ENCODE measurements at regions not wholly inside any gene's neighbourhood (a gene's known extent, or its start where the extent isn't known, plus 50 kb on each side); places are given as distances from the start of the nearest gene placed in this dataset.

DNA sequence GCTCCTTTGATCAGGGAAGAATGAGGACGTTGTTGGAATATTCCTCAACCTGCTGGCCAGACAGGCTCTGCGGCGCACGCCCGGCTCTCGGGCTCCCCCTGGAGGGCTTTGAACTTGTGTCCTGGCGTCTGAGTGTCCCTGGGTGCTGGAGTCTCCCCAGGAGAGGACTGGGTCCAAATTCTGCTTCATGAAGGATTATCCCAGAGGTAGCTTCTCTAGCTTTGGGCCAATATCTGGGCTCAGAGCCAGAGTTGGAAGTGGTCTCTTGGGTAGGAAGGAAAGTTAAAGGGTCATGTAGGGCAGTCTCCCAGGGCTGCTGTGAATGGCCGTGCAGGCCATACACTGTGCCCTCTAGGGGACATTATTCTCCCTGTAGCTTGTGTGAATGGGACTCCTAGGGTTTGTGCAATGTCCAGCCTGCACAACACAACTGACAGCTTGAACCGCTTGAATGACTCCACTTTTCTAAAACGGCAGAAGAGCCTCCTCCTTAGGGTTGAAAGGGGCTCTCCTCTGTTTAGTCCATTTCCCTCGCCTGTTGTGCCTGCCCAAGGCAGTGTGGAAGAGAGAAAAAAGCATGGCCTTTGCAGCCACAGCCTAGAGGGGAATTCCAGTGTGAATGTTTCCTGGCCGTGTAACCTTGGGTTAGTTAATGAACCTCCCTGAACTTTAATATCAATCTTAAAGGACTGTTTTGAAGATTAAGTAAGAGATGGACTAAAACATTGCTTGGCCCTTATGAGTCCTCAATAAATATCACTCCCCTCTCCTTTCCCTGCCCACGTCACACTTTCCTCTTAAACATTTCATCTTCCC is 111.2 kb upstream of the THY1 start:
- Histone ChIP-seq H3K36me3 (no peaks in the 10 kb centered on the region), H3K9me3 (replicated peaks) (no peaks in the 10 kb centered on the region), H3K27me3 (no peaks in the 10 kb centered on the region), H3K4me1 (peaks cover 5% of the 10 kb centered on the region; the same call in 1 of the 2 replicates), H3K27ac (no peak overlapping the region), H3K4me3 (no peak overlapping the region)
- peak; percentile 65 to 79 for DNase-seq

DNA sequence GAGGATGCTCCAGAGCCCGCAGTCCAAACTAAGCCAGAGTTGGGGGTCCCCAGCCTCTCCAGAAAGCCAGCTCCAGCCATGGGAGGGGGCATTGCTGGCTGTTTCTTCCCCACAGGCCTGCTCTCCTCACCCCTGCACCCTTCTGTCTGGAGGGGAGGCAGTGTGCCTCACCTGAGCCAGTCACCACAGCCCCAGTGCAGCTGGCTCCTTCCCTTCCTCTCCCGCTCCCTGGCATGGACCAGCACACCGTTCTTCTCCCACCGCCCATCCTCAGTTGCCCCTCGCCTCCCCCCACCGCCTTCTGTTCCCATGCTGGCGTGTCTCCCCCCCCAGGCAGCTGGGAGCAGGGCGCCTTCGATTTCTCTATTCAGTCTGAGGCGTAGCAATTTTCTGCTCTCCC is 110.5 kb upstream of the THY1 start:
- Histone ChIP-seq H3K4me1 (no peaks in the 10 kb centered on the region; the same call in 1 of the 2 replicates), H3K9me3 (replicated peaks) (no peaks in the 10 kb centered on the region), H3K27ac (no peak overlapping the region), H3K4me3 (no peak overlapping the region), H3K27me3 (no peaks in the 10 kb centered on the region), H3K36me3 (no peaks in the 10 kb centered on the region)
- no peak for DNase-seq

GRCh38 chr11:119532551-119532950 is 109.6 kb upstream of the THY1 start:
- DNase-seq = no peak
- Histone ChIP-seq H3K36me3 (no peaks in the 10 kb centered on the region), H3K4me3 (no peak overlapping the region), H3K4me1 (no peaks in the 10 kb centered on the region; the same call in 1 of the 2 replicates), H3K9me3 (replicated peaks) (no peaks in the 10 kb centered on the region), H3K27ac (no peak overlapping the region), H3K27me3 (no peaks in the 10 kb centered on the region)

DNA sequence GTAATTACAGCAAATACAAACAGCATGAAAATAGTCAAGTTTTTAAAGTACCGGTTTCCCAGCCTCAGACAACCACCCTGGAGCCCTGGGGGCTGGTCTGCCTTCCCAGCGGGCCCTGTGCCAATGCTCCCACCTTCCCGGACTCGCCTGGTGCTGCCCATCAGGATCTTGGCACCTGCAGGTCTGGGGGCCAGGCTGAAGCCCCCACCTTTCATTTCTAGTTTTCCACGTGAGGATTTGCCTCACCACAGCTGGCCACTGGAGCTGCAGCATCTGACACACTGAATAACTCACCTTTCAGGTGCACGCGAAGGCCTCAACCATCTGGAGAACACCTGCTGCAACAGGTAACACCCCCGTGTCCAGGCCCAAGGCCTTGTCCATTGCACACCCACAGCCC is 108.7 kb upstream of the THY1 start:
- Histone ChIP-seq H3K4me3 (no peak overlapping the region), H3K4me1 (no peaks in the 10 kb centered on the region; the same call in 1 of the 2 replicates), H3K36me3 (no peaks in the 10 kb centered on the region), H3K9me3 (replicated peaks) (no peaks in the 10 kb centered on the region), H3K27ac (no peak overlapping the region), H3K27me3 (no peaks in the 10 kb centered on the region)
- no peak for DNase-seq

DNA sequence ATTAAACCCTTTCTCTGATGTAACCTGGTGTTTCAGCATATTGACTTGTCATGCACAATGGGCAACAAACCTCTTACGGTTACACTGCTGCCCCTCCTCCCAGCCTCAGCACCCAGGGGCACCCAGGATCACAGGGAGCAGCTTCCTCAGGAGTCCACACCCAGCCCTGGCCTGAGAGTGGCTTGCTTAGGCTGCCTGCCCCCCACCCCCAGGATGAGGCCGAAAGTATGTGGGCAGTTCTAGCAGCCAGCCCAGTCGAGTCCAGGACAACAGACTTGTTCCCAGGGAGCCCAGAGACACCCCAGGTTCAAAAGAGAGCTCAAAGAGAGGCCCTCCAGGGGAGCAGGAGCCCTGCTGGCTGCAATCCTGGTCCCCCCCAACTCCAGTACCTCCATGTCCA is 108.1 kb upstream of the THY1 start:
- Histone ChIP-seq H3K4me3 (no peak overlapping the region), H3K27ac (no peak overlapping the region), H3K4me1 (no peaks in the 10 kb centered on the region; the same call in 1 of the 2 replicates), H3K36me3 (no peaks in the 10 kb centered on the region), H3K9me3 (replicated peaks) (no peaks in the 10 kb centered on the region), H3K27me3 (no peaks in the 10 kb centered on the region)
- no peak for DNase-seq

GRCh38 chr11:119530509-119530908 is 107.5 kb upstream of the THY1 start:
- DNase-seq = no peak
- Histone ChIP-seq H3K27me3 (no peaks in the 10 kb centered on the region), H3K27ac (no peak overlapping the region), H3K9me3 (replicated peaks) (no peaks in the 10 kb centered on the region), H3K4me3 (no peak overlapping the region), H3K36me3 (no peaks in the 10 kb centered on the region), H3K4me1 (no peaks in the 10 kb centered on the region; the same call in 1 of the 2 replicates)

GRCh38 chr11:119529936-119530335 is 107.0 kb upstream of the THY1 start:
- no peak for DNase-seq
- Histone ChIP-seq H3K4me1 (no peaks in the 10 kb centered on the region; the same call in 1 of the 2 replicates), H3K9me3 (replicated peaks) (no peaks in the 10 kb centered on the region), H3K27ac (no peak overlapping the region), H3K4me3 (no peak overlapping the region), H3K27me3 (no peaks in the 10 kb centered on the region), H3K36me3 (no peaks in the 10 kb centered on the region)

DNA sequence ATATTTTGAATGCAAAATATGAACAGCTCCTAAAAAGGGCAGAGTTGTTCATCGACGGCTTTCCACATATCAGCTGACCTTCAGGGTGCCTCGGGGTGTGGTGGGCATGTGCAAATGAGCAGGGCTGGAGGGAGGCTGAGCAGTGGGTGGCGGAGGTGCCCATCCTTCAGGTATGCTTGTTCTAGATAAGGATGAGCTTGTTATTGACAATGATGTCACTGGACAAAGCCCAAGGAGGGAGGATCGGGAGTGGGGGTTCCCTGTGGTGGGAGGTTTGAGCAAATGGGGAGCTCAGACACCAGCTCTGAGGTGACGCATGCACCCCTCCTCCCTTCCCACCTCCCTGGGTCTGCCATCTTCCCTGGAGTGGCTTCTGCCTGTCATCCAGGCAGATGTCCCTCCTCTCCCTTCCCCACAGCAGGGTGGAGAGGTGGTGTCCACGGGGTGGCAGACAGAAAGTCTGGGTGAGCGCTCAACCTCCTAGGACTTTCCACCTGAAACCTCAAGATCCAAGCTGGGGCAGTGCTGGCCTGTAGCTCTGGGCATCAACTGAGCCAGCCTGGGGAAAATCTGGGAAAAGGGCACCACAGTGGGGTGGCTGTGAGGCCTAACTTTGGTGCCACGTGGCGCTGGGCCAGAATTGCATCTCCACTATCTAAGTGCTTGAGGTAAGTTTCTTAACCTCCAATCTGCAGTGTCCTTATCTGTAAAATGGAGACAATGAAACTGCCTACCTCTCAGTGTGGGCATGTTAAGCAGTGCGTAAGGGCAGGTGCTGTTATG is 106.3 kb upstream of the THY1 start:
- H3K4me3 ChIP-seq = no peak overlapping the region
- H3K36me3 ChIP-seq = no peaks in the 10 kb centered on the region
- no peak for DNase-seq

DNA sequence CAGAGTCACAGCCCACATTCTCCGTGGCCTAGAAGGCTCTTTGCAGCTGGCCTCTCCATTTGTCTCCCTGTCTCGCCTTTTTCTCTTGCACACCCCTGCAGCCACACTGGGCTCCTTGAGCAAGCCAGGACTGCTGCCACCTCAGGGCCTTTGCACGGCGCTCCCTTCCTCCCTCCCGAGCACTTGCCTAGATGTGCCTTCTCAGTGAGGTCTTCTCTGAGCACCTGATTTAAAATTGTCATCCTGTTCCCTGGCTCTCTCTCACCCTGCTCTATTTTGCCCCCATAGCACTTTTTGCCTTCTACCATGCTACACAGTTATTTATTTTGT is 102.9 kb upstream of the THY1 start:
- Histone ChIP-seq H3K4me3 (no peak overlapping the region), H3K36me3 (no peaks in the 10 kb centered on the region), H3K27me3 (no peaks in the 10 kb centered on the region), H3K4me1 (no peaks in the 10 kb centered on the region), H3K9me3 (replicated peaks) (no peaks in the 10 kb centered on the region), H3K27ac (no peak overlapping the region)
- no peak for DNase-seq

More for the DNA sequence above, 106.3 kb upstream of the THY1 start:
- no peaks in the 10 kb centered on the region for H3K27me3 ChIP-seq
- no peaks in the 10 kb centered on the region for H3K9me3 ChIP-seq (replicated peaks)
- H3K4me1 ChIP-seq = no peaks in the 10 kb centered on the region; the same call in 1 of the 2 replicates
- no peak overlapping the region for H3K27ac ChIP-seq

GRCh38 chr11:119525180-119525866 is 102.4 kb upstream of the THY1 start:
- no peak overlapping the region for H3K4me3 ChIP-seq
- H3K27me3 ChIP-seq = no peaks in the 10 kb centered on the region
- no peaks in the 10 kb centered on the region for H3K4me1 ChIP-seq
- no peak for DNase-seq
- no peak overlapping the region for H3K27ac ChIP-seq
- no peaks in the 10 kb centered on the region for H3K9me3 ChIP-seq (replicated peaks)
- H3K36me3 ChIP-seq = no peaks in the 10 kb centered on the region

GRCh38 chr11:119523539-119524157 is 100.7 kb upstream of the THY1 start:
- H3K27ac ChIP-seq = no peak overlapping the region
- H3K4me3 ChIP-seq = no peak overlapping the region
- H3K9me3 ChIP-seq (replicated peaks) = no peaks in the 10 kb centered on the region
- DNase-seq = no peak
- H3K4me1 ChIP-seq = no peaks in the 10 kb centered on the region
- no peaks in the 10 kb centered on the region for H3K36me3 ChIP-seq
- no peaks in the 10 kb centered on the region for H3K27me3 ChIP-seq

DNA sequence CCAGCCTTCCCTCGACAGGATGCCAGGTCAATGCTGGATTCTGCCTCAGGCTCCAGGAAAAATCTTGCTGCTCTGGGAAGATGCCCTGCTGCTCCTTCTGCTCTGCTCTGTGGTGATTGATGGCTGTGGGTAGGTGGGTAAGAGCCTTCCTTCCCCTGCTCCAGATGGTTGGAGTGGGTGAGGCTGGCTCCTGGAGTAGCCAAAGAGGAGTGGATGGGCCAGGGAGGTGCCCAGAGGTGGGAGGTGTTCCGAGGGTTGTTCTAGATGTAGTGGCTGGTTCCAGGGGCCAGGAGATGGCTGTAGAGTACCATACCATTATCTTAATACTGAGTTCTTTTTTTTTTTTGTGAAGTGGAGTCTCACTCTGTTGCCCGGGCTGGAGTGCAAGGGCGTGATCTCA is 99.6 kb upstream of the THY1 start:
- no peak overlapping the region for H3K27ac ChIP-seq
- H3K9me3 ChIP-seq (replicated peaks) = no peaks in the 10 kb centered on the region
- no peaks in the 10 kb centered on the region for H3K4me1 ChIP-seq
- no peaks in the 10 kb centered on the region for H3K36me3 ChIP-seq
- no peak for DNase-seq
- no peak overlapping the region for H3K4me3 ChIP-seq
- H3K27me3 ChIP-seq = no peaks in the 10 kb centered on the region

DNA sequence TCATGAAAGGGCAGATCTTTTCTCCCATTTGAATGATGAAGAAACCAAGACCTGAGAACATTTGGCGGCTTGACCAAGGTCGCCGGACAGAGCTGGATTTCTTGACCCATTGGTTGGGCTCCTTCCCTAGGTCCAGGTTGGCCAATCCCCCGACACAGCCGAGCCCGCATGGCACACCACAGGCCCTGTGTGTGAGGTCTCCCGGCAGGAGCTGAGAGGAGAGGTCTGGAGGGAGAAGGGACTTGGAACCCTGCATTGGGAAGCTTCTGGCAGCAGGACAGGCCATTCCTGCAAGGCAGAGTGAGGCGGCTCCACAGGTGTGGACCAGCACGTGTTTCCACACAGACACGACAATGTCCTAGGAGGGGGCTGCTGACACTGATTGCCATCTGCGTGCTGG is 98.6 kb upstream of the THY1 start:
- Histone ChIP-seq H3K27ac (no peak overlapping the region), H3K36me3 (no peaks in the 10 kb centered on the region), H3K4me3 (no peak overlapping the region), H3K27me3 (no peaks in the 10 kb centered on the region), H3K9me3 (replicated peaks) (no peaks in the 10 kb centered on the region), H3K4me1 (no peaks in the 10 kb centered on the region)
- no peak for DNase-seq

DNA sequence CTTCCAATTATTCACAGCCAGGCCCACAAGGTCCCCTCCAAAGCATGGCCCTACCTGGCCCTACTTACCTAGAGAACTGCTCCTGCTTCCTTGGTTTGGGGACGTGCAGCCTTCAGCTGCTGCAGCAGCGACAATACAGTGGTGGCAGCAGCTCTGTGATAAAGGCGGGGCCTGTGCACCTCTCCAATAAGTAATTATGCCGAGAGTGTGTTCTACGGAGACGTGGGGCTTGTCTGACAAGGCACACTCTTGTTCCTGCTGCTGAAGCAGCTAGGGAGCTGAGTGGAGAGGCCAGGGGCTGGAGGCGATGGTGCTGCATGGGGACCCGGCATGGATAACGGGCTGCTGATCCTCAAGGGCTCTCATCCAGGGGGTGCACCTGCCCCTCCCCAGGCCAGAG is 98.0 kb upstream of the THY1 start:
- Histone ChIP-seq H3K4me1 (no peaks in the 10 kb centered on the region), H3K27ac (no peak overlapping the region), H3K9me3 (replicated peaks) (no peaks in the 10 kb centered on the region), H3K27me3 (no peaks in the 10 kb centered on the region), H3K36me3 (no peaks in the 10 kb centered on the region), H3K4me3 (no peak overlapping the region)
- DNase-seq = no peak

DNA sequence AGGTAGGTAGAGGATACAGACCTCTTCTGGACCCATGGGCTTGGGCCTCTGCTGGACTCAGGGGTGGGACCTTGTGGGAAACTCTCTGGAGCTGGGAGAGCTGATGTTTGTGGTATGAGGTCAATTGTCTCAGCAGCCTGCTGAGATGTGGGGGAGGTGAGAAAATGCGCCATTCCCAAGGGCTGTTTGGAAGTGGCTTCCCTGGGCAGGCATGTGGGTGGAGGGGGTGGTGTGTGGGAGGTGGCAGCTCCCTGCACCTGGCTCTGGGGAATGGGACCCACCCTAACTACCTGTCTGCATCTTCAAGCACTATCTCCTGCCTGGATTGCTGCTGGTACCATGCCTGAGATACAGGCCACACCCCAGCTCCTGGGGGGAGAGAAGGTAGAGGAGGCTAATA is 97.4 kb upstream of the THY1 start:
- H3K27me3 ChIP-seq = no peaks in the 10 kb centered on the region
- H3K4me1 ChIP-seq = no peaks in the 10 kb centered on the region
- H3K36me3 ChIP-seq = no peaks in the 10 kb centered on the region
- no peak for DNase-seq
- H3K9me3 ChIP-seq (replicated peaks) = no peaks in the 10 kb centered on the region
- no peak overlapping the region for H3K27ac ChIP-seq
- H3K4me3 ChIP-seq = no peak overlapping the region

All from SJCRH30 (cell line).